Hepatocyte (in vitro differentiated cells): ENCODE measurements at regions not wholly inside any gene's neighbourhood (a gene's known extent, or its start where the extent isn't known, plus 50 kb on each side); places are given as distances from the start of the nearest gene placed in this dataset.

ENCODE experiments used
- EZH2 ChIP-seq: fragments of 200-600 bp; sonication (generic); IDR thresholded peaks from 2 replicates; pipeline ENCODE4 v1.6.1; 2016; ENCODE audit warnings: antibody characterized with exemption, mild to moderate bottlenecking, borderline replicate concordance
- TF ChIP-seq, protein P1 (sequence below): fragments of 200-600 bp; sonication (generic); IDR thresholded peaks from 2 replicates; pipeline ENCODE4 v1.5.1; 2016; ENCODE audit warnings: antibody characterized with exemption, mild to moderate bottlenecking; ENCODE audit not compliant: poor library complexity

DNA sequence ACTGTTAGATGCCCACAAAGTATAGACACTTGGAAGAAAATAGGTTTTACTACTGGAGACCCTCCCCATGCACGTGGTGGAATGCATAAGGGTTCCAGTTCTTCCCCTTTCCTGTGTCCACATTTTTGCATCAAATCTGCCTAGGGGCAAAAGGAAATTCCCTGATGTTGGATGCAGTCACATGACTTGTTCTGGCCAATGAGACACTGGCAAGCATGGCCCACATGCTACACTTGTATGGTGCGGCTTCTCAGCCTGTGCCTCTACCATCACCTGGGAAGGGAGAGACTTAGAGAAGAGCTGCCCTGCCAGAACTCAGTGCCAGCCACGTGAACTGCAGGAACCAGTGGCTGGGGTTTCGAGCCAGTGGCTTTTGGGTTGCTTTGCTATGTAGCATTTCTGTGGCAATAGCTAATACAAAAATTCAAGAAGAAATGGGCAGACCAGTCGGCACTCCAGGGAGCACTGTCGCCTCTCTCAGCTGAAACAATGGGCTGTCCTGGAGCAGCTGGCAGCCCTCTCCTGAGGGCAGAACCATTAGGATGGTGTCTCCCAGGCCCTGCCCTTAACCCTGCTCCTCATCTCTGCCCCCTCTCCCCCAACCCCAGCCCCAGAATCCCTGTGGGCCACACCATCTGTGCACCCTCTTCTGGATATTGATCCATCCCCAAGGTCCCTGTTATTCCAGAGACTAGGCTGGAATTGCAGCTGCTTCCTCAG, 634.0 kb downstream of the UQCRFS1 start:
- TF ChIP-seq, protein P1, sequence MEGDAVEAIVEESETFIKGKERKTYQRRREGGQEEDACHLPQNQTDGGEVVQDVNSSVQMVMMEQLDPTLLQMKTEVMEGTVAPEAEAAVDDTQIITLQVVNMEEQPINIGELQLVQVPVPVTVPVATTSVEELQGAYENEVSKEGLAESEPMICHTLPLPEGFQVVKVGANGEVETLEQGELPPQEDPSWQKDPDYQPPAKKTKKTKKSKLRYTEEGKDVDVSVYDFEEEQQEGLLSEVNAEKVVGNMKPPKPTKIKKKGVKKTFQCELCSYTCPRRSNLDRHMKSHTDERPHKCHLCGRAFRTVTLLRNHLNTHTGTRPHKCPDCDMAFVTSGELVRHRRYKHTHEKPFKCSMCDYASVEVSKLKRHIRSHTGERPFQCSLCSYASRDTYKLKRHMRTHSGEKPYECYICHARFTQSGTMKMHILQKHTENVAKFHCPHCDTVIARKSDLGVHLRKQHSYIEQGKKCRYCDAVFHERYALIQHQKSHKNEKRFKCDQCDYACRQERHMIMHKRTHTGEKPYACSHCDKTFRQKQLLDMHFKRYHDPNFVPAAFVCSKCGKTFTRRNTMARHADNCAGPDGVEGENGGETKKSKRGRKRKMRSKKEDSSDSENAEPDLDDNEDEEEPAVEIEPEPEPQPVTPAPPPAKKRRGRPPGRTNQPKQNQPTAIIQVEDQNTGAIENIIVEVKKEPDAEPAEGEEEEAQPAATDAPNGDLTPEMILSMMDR: no peak
- TF ChIP-seq EZH2: no peak
